Cardiac fibroblast (primary cell): ENCODE measurements at regions not wholly inside any gene's neighbourhood (a gene's known extent, or its start where the extent isn't known, plus 50 kb on each side); places are given as distances from the start of the nearest gene placed in this dataset.

Experiments used
- DNase-seq, 2 donors: peaks; one replicate each; pipeline versions ENCODE4 v3.0.0 to v3.0.0-alpha.2; 2010; ENCODE audit warnings: low read depth in 2 of 2
- H3K4me3 ChIP-seq, 2 donors: replicated peaks in 1 of 2; 1 replicate in 1 of 2; 2 replicates in 1 of 2; pipeline ENCODE4 v1.5.1; 2011; ENCODE audit warnings: low read depth in 2 of 2, low read length in 2 of 2, mild to moderate bottlenecking in 2 of 2, moderate library complexity in 1 of 2
- TF ChIP-seq, protein P1 (sequence below): IDR thresholded peaks from one replicate; pipeline ENCODE4 v1.5.1; 2011; ENCODE audit warnings: low read depth, mild to moderate bottlenecking, low read length, inconsistent platforms

DNA sequence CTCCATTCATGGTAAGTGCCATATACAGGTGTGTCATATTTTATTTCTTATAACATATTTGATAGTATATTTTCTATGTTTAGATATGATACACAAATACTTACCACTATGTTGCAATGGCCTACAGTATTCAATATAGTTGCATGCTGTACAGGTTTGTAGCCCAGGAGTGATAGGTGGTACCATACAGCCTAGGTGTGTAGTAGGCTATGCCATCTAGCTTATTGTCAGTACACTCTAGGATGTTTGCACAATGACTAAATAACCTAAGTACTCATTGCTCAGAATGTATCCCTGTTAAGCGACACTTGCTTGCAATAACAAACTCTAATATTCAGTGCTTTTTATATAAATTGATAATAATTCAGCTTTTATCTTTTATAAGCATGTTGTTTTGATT is 563.1 kb upstream of the LINC00305 start:
- DNase-seq = no peak
- no peak overlapping the region for H3K4me3 ChIP-seq
- TF ChIP-seq, protein P1, sequence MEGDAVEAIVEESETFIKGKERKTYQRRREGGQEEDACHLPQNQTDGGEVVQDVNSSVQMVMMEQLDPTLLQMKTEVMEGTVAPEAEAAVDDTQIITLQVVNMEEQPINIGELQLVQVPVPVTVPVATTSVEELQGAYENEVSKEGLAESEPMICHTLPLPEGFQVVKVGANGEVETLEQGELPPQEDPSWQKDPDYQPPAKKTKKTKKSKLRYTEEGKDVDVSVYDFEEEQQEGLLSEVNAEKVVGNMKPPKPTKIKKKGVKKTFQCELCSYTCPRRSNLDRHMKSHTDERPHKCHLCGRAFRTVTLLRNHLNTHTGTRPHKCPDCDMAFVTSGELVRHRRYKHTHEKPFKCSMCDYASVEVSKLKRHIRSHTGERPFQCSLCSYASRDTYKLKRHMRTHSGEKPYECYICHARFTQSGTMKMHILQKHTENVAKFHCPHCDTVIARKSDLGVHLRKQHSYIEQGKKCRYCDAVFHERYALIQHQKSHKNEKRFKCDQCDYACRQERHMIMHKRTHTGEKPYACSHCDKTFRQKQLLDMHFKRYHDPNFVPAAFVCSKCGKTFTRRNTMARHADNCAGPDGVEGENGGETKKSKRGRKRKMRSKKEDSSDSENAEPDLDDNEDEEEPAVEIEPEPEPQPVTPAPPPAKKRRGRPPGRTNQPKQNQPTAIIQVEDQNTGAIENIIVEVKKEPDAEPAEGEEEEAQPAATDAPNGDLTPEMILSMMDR = no peak

DNA sequence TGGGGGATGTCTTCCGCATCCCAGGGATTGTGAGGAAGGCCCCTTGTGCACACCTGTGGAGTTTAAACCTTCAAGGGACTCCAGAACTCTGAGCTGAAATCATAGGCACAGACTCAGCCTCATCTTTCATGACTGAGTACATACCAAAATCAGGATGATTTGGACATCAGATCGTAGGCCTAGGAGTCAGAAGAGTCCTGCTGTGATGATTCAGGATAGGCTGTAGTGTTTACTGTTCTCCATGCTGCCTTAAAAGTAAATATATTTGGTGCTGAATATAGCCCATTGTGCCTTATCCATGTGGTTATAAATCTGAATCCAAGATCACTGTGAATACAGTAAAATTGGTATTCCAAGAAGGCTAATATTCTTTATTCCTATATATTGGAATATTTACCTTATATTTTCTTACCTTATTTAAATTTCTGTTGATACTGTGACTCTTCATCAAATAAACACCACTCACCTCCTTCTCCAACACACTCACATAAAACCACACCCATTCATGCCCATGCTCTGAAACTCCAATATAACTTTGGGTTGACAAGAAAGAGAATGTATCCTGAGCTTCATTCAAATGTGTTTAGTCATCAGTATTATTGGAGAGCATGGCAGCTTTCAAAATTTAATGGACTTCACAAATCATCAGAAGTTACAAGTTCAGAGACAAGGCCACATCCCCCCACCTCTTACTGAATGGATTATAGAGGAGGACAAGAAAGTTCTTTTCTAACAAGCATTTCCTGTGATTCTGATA is 561.4 kb upstream of the LINC00305 start:
- no peak for DNase-seq

DNA sequence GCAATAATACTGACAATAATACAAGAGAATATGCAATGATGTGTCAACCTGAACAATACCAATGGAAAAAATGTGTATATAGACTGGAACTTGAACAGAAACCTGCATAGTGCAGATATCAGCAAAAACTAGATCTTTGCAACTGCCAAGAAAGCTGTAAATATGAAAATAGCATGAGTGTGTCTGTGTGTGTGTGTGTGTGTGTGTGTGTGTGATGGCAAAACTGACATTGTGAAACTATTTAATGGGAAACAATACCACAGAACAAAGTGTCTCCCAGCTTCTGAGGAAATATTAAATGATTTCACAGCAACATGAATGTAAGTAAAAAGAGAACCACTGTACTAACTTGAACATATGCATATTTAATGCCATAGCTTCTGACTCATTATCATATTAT is 558.2 kb upstream of the LINC00305 start:
- TF ChIP-seq, protein P1 = no peak
- DNase-seq = no peak

More for the DNA sequence above, 561.4 kb upstream of the LINC00305 start:
- H3K4me3 ChIP-seq = no peak overlapping the region
- TF ChIP-seq, protein P1 = no peak

DNA sequence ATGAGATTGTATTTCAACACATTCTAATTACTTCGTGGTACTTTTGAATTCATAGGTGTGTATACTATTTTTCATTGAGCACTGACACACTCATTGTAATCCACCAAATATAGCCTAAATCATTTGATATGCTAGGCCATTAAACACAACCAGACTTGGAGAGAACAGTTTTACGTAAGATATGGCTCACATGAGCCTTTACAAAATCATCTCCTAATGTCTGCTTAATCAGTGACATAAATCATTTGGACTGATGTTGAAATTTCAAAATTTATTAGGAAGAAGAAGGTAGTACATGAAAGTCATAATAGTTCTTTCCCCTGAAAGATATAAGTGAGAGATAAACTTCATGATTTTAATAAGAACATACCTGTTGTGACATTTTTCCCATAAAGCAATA is 550.2 kb upstream of the LINC00305 start:
- no peak for DNase-seq
- H3K4me3 ChIP-seq = no peak overlapping the region
- TF ChIP-seq, protein P1 = no peak

More for the DNA sequence above, 558.2 kb upstream of the LINC00305 start:
- H3K4me3 ChIP-seq = no peak overlapping the region

DNA sequence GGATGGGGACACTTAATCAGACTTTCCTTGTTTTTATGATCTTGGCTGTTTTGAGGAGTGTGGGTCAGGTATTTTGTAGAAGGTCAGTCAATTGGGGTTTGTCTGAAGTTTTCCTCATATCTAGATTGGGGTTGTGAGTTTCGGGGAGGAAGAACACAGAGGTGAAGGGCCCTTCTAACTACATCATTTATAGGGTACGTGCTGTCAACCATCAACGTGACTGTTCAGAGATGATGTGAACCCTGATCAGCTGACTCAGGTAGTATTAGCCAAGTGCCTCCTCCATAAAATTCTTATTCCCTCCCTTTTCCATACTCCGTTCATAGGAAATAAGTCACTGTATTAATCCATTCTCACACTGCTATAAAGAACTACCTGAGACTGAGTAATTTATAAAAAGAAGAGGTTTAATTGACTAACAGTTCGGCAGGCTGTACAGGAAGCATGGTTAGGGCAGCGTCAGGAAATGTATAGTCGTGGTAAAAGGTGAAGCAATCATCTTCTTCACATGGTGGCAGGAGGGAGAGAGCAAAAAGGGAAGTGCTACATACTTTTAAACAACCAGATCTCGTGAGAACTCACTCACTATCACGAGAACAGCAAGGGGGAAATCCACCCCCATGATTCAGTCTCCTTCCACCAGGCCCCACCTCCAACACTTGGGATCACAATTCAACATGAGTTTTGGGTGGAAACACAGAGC is 547.1 kb upstream of the LINC00305 start:
- no peak overlapping the region for H3K4me3 ChIP-seq
- DNase-seq = no peak
- TF ChIP-seq, protein P1 = no peak

DNA sequence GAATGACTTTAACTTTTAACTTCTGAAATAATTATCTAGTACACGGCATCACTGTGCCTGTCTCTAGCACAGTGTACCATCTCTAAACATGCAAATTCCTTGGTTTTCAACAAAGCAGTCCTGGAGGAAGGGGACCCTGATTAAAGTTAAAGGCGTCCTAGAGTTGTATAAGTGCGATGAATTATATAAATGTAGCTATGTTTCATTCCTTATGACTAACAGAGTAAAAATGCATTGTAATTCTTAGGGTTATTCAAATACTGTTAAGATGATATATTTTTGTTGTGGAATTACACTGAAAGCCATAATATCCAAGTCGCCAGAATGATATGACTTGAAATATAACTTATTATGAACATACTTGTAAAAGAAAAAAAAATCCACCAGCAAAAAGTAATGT is 544.9 kb upstream of the LINC00305 start:
- TF ChIP-seq, protein P1 = no peak
- no peak for DNase-seq
- no peak overlapping the region for H3K4me3 ChIP-seq
